ENCODE measurements at regions not wholly inside any gene's neighbourhood (a gene's known extent, or its start where the extent isn't known, plus 50 kb on each side); places are given as distances from the start of the nearest gene placed in this dataset.
A peak's percentile ranks its signal among the peaks of the same experiment; 100 is the strongest.

GRCh38 chr4:104969394-104970082 is 177.1 kb upstream of the TET2 start:
- DNase-seq: no peak

DNA sequence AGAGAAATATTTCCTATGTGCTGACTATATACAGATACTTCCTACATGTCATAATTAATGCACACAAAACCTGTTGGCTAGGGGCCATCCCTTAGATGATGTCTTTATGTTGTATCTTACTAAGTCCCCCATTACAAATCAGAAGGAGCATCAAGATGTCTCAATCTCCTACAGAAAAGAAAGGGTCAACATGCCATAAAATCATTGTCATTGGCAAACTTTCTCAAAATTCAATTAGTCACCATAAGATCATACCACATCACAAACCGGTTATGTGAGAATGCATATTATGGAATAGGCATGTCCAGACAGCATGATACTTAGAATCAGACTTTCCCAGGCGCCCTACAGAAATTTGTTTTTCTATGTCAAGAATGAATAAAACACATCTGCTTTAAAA is 175.2 kb upstream of the TET2 start:
- no peak for DNase-seq

GRCh38 chr4:104973708-104974107 is 173.0 kb upstream of the TET2 start:
- no peak for DNase-seq

- no peak for DNase-seq
These were observed 171.1 kb upstream of the TET2 start for GRCh38 chr4:104975617-104976016.

GRCh38 chr4:104976262-104976661 is 170.4 kb upstream of the TET2 start:
- DNase-seq: no peak

- no peak for DNase-seq
These were observed 167.5 kb upstream of the TET2 start for GRCh38 chr4:104979083-104979760.

DNA sequence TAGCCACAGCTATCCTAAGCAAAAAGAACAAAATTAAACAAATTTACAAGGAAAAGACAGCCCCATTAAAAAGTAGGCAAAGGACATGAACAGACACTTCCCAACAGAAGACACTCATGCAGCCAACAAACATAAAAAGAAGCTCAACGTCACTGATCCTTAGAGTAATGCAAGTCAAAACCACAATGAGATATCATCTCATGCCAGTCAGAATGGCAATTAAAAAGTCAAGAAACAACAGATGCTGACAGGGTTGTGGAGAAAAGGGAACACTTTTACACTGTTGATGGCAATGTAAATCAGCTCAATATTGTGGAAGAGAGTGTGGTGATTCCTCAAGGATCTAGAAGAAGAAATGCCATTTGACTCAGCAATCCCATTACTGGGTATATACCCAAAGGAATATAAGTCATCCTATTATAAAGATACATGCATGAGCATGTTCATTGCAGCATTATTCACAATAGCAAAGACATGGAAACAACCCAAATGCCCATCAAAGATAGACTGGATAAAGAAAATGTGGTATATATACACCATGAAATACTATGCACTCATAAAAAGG is 163.0 kb upstream of the TET2 start:
- no peak for DNase-seq

GRCh38 chr4:104986306-104986705 is 160.4 kb upstream of the TET2 start:
- no peak for DNase-seq

GRCh38 chr4:104989371-104989770 is 157.3 kb upstream of the TET2 start:
- peak; percentile 20 for DNase-seq

GRCh38 chr4:105002278-105002677 is 144.4 kb upstream of the TET2 start:
- DNase-seq: no peak

DNA sequence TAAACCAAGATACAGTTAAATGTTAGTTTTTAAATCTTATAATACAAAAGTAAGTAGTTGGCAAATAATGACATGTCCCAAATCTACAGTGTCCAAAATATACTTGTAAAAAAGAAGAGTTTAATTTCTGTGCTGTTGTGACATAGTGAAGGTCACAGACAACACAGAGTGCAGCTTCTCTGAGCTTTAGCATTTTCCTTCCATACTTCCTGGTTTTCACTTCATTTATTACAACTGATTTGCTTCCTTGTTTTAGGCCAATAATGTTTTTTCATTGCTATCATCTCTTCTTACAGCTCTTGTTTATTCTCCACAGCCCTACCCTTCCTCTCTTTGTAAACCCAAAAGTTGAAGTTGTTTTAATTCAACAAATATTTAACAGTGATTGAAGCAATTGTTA is 132.4 kb upstream of the TET2 start:
- DNase-seq: peak; percentile 7

DNA sequence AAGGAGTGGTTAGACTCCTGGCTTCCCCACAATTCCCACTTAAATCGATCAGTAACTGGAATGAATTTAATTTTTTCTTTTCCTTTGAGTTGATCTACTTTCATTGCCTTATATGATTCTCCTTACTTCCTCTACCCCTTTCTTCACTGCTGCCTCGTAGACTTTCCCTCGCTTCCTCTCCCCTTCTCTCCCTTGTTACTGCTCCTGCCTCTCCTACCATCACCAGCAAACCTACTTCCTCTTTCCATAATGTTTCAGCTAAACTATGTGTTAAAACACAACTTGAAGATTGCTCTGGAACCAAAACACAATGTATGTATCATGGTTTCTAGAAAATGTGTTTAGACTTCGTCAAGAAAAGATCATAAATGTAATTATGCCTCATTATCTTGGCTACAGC is 132.0 kb upstream of the TET2 start:
- DNase-seq: no peak

GRCh38 chr4:105015750-105016149 is 130.9 kb upstream of the TET2 start:
- DNase-seq: no peak

DNA sequence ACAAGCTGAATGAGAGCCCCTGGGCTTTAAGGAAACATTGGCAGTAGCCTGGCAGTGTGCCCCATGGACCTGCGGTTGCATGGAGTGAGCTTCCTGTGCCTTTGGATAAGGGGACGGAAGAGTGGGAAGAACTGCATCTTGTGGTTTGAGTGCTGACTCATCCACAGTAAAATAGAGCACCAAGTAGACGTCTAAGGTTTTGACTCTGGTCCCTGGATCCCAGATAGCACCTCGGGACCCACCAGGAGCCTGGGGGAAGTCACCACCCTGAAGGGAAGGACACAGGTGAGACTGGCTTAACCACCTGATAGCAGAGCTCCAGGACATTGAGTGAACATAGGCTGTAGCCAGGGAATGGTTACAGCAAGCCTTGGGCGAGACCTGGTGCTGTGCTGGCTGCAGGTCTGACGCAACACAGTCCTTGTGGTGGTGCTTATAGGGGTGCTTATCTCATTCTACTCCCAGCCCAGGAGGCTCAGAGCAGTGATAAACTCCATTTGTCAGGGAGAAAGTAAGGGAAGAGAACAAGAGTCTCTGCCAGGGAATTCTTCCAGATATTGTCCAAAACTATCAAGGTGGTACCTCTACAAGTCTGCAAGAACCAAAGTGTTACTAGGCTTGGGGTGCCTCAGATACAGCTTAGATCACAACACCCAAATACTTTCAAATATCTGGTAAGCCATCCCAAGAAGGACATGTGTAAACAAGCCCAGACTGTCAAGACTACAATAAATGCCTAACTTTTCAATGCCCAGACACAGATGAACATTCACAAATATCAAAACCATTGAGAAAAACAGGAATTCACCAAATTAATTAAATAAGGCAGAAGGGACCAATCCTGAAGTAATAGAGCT is 123.6 kb upstream of the TET2 start:
- DNase-seq: no peak

GRCh38 chr4:105023668-105024055 is 123.0 kb upstream of the TET2 start:
- DNase-seq: no peak

GRCh38 chr4:105025263-105026017 is 121.2 kb upstream of the TET2 start:
- no peak for DNase-seq

GRCh38 chr4:105036991-105037390 is 109.7 kb upstream of the TET2 start:
- no peak for DNase-seq

GRCh38 chr4:105042451-105042850 is 104.2 kb upstream of the TET2 start:
- no peak for DNase-seq

GRCh38 chr4:105050896-105051295 is 95.8 kb upstream of the TET2 start:
- no peak for DNase-seq

- no peak for DNase-seq
These were observed 89.1 kb upstream of the TET2 start for GRCh38 chr4:105057370-105058105.

DNA sequence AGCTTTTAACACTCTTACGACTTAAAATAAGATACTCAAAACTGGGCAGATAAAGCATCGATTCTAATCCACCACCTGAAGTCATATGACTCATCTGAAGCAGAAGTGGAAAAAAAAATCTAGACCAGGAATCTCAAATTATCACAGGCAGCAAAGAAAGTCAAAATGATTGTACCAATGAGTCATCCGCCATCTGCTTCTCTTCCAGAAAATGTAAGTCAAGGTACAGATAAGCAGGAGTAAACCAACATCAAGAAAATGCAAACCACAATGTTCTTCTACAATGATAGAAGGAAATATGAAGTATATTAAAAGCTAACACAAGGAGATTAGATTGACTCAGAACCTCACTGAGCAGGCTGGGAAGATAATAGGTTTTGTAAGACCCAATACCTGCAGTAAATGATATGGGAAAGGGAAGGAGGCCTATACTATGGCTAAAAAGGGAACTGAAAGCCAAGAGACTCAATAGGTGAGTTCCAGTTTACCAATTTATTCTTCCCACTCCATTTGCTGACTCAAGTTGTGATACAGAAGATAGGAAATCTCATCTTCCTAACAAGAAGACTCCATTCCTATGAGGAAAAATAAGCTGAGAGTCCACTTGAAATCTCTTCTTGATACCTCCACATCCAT is 88.4 kb upstream of the TET2 start:
- DNase-seq: no peak

DNA sequence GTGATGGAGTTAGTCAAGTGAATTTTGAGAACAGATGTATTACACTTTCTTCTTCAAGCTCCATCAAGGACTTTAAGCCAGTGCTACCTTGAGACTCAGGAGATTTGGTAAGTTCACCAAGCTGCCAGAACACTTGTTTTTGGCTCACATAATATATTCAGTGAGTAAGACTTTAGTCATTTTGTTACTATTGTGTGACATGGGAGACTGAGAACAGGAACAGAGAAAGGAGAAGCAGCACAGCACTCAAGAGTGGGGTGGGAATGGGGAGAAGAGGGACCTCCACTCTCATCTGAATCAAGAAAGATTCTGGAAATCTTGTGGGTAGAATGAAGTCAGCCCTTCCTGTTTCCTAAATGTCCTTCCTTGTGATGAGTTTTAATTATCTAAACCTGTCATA is 87.3 kb upstream of the TET2 start:
- DNase-seq: no peak
